GM12874 (cell line): ENCODE measurements at regions not wholly inside any gene's neighbourhood (a gene's known extent, or its start where the extent isn't known, plus 50 kb on each side); places are given as distances from the start of the nearest gene placed in this dataset.
A peak's percentile ranks its signal among the peaks of the same experiment; 100 is the strongest.

Experiments
- TF ChIP-seq, protein P1 (sequence below): IDR thresholded peaks from 2 replicates; pipeline ENCODE4 v1.5.1; 2011; ENCODE audit warnings: low read depth, mild to moderate bottlenecking, control low read depth, low read length, moderate library complexity; ENCODE audit not compliant: insufficient read depth

DNA sequence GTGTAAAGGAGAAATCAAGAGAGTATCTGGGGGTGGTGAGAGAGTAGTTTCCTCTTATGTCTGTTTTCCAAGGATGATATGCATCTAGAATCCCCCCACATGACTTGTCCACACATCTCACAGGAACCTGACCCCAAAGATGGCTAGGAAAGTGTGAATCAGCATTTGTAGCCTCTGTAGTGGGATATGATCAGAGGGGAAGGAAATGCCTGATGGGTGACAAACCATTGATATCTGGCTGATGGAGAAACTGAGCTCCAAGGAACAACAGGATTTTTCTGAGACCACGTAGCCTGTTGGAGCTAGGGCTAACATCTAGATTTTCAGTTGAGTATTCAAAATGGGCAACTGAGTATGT, 369.4 kb downstream of the DDX10 start:
- TF ChIP-seq, protein P1, sequence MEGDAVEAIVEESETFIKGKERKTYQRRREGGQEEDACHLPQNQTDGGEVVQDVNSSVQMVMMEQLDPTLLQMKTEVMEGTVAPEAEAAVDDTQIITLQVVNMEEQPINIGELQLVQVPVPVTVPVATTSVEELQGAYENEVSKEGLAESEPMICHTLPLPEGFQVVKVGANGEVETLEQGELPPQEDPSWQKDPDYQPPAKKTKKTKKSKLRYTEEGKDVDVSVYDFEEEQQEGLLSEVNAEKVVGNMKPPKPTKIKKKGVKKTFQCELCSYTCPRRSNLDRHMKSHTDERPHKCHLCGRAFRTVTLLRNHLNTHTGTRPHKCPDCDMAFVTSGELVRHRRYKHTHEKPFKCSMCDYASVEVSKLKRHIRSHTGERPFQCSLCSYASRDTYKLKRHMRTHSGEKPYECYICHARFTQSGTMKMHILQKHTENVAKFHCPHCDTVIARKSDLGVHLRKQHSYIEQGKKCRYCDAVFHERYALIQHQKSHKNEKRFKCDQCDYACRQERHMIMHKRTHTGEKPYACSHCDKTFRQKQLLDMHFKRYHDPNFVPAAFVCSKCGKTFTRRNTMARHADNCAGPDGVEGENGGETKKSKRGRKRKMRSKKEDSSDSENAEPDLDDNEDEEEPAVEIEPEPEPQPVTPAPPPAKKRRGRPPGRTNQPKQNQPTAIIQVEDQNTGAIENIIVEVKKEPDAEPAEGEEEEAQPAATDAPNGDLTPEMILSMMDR: no peak

DNA sequence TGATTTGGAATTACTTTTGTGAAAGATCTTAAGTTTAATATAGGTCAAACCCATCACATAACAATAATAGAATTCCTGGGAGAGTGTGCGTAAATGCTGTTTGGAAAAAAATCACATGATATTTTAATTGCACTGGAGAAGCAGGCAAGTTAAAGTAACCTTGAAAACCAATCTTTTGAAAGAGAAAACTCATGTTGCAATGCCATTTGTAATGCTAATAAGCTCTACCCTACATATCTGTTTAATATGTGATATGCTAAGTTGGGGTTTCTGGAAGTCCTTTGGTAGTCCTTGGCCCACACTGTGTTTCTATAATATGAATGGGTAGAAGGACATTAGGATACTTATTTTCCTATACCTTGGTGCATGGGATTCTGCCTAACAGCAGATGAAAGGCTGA, 370.4 kb downstream of the DDX10 start:
- TF ChIP-seq, protein P1: no peak

DNA sequence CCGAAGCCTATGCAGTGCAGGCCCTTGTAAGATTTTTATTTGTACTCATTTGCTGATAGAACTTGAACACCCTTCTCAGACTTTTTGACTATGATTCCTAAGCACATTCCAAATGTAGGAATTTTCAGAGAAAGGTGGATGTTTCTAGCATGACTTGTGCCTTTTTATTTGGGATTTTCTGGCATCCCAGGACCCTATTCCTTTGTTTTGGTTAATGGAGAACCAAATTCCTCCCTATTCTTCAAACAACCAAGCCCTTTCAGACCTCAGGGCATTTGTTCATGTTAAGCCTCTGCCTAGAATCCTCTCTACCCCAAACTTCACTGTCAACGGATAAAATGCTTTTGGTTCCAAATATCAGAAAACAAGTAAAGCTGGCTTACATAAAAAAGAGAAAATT, 371.1 kb downstream of the DDX10 start:
- TF ChIP-seq, protein P1: no peak

DNA sequence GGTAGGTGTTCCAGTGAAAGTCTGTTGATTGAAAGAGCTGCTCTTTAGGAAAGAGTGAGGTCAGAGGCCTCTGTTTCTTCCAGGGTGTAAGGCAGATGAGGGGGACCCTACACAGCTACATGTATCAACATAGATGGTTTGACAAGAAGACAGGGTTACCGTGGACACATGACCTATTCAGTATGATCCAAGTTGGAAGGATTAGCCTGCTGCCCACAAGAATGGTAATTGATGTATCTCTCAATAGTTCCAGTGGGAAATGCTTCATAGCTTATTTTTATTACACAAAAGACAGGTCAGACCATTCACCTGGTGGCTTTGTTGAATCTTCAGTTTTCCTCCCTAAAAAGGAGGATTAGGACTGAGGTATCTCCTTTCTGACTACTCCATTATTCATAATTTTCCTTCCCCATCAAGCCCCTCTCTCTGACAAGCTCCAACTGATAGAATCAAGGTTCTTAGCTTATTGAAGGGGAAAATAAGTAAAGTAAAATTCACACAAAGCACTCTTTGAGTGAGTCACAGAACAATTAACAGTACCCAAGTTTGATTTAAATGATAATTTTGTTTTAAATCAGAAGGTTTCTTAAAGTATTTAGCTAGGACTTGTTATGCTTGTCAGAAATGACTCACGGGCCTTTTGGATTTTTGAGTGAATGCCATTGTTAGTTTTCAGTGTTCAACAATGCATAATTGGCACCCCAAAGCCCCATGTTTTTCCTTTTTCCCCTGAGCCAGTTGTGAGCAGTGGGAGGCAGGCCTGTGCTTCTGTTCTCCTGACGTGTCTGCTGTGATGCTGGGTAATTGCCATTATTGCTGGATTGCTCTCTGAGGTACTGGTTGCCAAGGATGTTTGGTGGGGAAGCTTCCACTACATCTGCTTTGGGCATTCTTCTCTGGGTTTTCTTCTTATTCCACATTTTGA, 373.2 kb downstream of the DDX10 start:
- TF ChIP-seq, protein P1: no peak

DNA sequence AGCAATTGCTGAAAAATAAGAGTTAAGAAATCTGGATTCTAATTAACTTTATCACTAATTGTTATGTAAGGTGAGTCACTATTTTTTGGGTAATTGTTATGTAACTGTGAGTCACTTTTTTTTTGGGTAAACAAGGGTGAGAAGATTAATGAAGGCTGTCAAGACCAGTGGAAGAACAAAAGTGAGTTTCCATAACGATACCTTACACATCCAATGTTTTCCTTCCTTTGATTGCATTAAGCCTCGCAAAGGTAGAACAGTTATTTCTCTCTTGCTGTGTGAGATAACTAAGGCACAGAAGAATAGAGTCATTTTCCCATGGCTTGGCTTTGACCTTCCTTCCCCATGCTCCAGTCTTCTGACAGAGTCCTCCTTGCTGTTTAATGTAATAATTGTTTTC, 374.7 kb downstream of the DDX10 start:
- TF ChIP-seq, protein P1: no peak

DNA sequence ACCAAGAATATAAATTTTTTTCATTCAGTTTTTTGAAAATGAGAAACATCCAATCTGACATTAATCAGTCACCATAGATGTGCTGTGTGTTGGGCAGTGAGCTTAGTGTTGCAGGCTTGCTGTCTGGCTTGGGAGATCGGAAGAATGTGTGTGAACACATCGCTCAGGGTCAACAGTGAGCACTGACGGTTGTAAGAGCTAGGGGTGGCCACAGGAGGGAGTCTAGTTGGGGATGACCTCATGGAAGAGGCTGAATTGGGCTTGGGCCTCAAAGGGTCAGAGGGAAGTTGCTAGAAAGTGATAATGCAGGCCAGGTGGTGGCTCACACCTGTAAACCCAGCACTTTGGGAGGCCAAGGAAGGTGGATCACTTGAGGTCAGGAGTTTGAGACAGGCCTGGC, 375.4 kb downstream of the DDX10 start:
- TF ChIP-seq, protein P1: peak; percentile 12; the same call in 1 of the 2 replicates

DNA sequence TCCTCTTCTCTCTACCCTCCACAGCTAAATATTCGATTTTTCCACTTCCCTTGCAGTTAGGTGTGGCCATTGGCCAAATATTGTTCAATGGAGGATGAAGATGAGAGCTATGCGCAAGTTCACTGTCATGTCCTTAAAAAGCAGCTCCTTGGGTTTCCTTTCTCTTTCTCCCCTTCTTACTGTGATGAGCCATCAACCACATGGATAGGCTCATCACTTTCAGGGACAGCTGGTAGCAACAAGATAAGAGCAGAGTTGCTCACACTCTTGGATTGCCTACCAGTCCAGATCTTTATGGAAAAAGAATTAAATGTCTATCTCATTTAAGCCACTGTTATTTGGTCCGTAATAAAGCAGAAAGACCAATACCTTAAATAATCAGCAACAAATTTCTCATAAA, 377.0 kb downstream of the DDX10 start:
- TF ChIP-seq, protein P1: no peak
